Esophagus mucosa (tissue), 1 donor: ENCODE measurements at regions not wholly inside any gene's neighbourhood (a gene's known extent, or its start where the extent isn't known, plus 50 kb on each side); places are given as distances from the start of the nearest gene placed in this dataset.
A peak's percentile ranks its signal among the peaks of the same experiment; 100 is the strongest.

Experiments used
- ATAC-seq: fragments of 200-7000 bp; cut with Tn5 transposase; one replicate; pipeline ENCODE4 v1.9.1; 2020
- donor health status: DM: yes; HTN: yes; CAD: no.

- no peak for ATAC-seq
These were observed 641.1 kb downstream of the DHX35 start for GRCh38 chr20:39603219-39603618.

- no peak for ATAC-seq
These were observed 640.5 kb downstream of the DHX35 start for GRCh38 chr20:39602649-39603048.

- no peak for ATAC-seq
These were observed 638.7 kb downstream of the DHX35 start for GRCh38 chr20:39600871-39601270.

- no peak for ATAC-seq
These were observed 638.0 kb downstream of the DHX35 start for GRCh38 chr20:39600156-39600555.

- ATAC-seq = no peak
These were observed 634.4 kb downstream of the DHX35 start for GRCh38 chr20:39596554-39596953.

- ATAC-seq = no peak
These were observed 630.2 kb downstream of the DHX35 start for GRCh38 chr20:39592371-39592770.

GRCh38 chr20:39588148-39588757 is 626.1 kb downstream of the DHX35 start:
- no peak for ATAC-seq

GRCh38 chr20:39581034-39581433 is 618.9 kb downstream of the DHX35 start:
- ATAC-seq = no peak

- ATAC-seq = no peak
These were observed 614.6 kb downstream of the DHX35 start for GRCh38 chr20:39576771-39577170.

- no peak for ATAC-seq
These were observed 611.9 kb downstream of the DHX35 start for GRCh38 chr20:39574061-39574460.

GRCh38 chr20:39571171-39571570 is 609.0 kb downstream of the DHX35 start:
- ATAC-seq = no peak

- no peak for ATAC-seq
These were observed 606.0 kb downstream of the DHX35 start for GRCh38 chr20:39568109-39568508.

GRCh38 chr20:39563349-39563748 is 601.2 kb downstream of the DHX35 start:
- no peak for ATAC-seq

- ATAC-seq = no peak
These were observed 592.2 kb downstream of the DHX35 start for GRCh38 chr20:39554341-39554740.

GRCh38 chr20:39553120-39553519 is 591.0 kb downstream of the DHX35 start:
- ATAC-seq = no peak

- ATAC-seq = no peak
These were observed 587.6 kb downstream of the DHX35 start for GRCh38 chr20:39549733-39550132.

- no peak for ATAC-seq
These were observed 585.6 kb downstream of the DHX35 start for GRCh38 chr20:39547546-39548408.

GRCh38 chr20:39541136-39541803 is 579.1 kb downstream of the DHX35 start:
- no peak for ATAC-seq

- ATAC-seq = no peak
These were observed 576.2 kb downstream of the DHX35 start for GRCh38 chr20:39538317-39538716.

GRCh38 chr20:39535301-39535700 is 573.2 kb downstream of the DHX35 start:
- no peak for ATAC-seq

GRCh38 chr20:39534846-39535245 is 572.7 kb downstream of the DHX35 start:
- ATAC-seq = no peak

GRCh38 chr20:39533858-39534257 is 571.7 kb downstream of the DHX35 start:
- ATAC-seq = no peak

- peak; percentile 71 for ATAC-seq
These were observed 570.1 kb downstream of the DHX35 start for GRCh38 chr20:39532205-39532604.

- no peak for ATAC-seq
These were observed 566.3 kb downstream of the DHX35 start for GRCh38 chr20:39528436-39528835.
